ENCODE measurements at regions not wholly inside any gene's neighbourhood (a gene's known extent, or its start where the extent isn't known, plus 50 kb on each side); places are given as distances from the start of the nearest gene placed in this dataset.

DNA sequence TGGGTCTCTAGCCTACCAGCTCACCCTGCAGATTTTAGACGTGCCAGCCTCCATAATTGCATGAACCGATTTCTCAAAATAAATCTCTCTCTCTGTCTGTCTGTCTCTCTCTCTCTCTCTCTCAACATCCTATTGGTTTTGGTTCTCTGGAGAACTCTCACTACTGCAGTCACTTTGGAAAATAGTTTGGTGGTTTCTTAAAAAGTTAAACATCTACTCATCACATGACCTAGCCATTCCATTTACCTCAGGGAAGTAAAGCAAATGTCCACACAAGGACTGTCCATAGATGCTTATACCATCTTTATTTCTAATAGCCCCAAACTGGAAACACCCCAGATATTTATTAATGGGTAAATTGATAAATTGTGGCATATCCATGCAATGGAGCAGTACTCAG is 119.5 kb downstream of the SNX19 start:
- no peak for DNase-seq (ENCODE audit: low read depth)

DNA sequence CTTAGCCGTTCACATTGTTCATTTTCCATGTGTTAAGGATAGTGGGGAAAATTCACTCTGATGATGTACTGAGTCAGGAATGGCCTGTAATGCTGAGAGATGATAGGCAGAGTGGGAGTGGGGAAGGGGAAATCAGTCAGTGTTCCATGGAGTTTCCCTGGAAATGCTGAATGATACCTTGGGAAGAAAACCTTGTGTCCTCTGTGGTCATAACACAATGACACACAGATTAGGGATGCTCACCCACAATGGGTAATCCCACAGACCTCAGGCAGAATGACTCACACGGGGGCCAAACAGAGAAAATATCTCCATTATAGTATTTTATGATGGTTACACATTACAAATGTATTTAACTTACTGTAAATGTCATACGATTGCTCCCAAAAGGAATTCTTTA is 118.0 kb downstream of the SNX19 start:
- peak; percentile 99 for DNase-seq (ENCODE audit: low read depth)

DNA sequence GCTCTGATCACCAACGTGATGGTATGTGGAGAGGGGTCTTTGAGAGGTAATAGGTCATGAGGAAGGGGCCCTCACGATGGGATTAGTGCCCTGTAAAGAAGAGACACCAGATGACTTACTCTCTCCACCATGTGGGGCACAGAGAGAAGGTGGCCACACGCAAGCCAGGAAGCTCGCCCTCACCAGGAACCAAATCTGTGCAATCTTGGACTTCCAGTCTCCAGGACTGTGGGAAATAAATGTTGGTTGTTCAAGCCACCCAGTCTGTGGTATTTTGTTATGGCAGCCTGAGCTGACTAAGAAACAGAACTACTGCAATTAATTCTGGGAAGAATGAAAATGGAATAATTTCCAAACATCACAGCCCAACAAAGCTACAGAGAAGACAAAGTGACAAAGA is 117.5 kb downstream of the SNX19 start:
- peak; percentile 38 for DNase-seq (ENCODE audit: low read depth)

DNA sequence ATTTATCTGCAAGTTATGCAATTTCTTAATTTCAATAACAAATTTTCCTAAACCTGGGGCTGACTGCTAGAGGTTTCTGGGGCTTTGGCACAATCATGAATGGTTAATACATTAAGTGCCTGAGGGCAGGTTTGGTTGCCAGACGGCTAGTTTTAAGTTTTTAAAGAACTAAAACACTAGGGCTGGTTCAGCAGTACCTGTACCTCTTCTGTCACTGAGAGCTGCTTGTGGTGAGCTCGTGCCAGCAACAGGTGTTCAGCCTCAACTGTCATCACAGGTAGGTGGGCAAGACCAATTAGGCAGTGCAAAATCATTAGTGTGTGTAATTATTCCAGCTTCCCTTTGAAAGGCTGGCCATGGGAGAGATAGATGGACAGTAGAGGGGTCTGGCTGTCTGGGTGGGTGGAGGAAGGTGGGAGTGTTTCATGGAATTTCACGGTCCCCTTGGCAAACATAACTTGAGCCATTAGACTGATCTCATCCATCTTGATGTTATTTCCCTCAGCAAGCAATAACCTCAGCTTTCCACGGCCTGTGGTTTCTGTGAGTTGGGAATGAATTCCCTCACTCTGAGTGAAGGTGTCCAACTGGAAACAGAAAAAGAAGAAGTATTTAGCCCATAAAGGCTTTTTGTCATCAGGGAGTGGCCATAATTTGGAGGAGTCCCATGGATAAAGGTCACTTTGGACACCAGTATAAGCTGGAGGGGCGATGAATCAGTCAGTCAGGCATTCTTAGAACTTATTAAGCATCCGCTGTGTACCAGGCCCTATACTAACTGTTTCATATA is 114.8 kb downstream of the SNX19 start:
- DNase-seq (ENCODE audit: low read depth) = peak; percentile 78

GRCh38 chr11:130802567-130802966 is 113.7 kb downstream of the SNX19 start:
- DNase-seq (ENCODE audit: low read depth) = no peak

- DNase-seq (ENCODE audit: low read depth) = no peak
These were observed 111.8 kb downstream of the SNX19 start for GRCh38 chr11:130804306-130805076.

- no peak for DNase-seq (ENCODE audit: low read depth)
These were observed 109.5 kb downstream of the SNX19 start for GRCh38 chr11:130806746-130807145.

DNA sequence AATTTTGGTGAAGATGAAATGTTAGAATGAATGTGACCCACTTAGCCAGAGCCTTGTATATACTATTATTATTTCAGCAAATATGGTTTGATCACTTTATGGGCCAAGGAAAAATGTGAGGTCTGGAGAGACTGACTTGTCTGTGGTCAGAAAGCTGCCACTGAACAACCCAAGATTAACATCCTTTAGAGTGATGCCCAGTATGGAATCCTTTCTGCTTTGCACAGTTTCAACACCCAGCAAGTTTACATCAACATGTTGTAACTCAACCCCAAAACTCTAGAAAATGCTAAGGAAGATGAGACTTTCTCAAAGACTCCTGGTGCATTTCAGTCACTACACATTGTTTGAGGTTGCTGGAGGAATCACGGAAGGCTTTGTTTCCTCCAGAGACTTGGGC is 107.7 kb downstream of the SNX19 start:
- DNase-seq (ENCODE audit: low read depth) = no peak

DNA sequence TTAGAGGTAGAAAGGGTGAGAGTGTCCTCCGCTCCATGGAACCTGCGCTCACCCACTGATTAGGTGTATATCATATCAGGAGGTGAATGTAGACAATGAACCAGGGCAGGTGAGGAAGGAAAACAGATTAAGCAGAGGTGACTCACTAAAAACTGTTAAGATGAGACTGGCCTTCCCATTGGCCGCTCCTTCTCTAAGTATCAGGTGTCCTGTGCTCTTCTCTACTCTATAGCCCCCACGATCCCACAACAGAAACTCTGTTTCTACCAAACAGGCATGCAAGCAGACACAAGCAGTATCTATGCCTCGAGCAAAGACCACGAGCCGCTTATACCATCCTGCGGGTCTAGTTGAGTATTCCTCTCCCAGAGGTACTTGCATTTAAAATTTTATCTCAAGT is 103.1 kb downstream of the SNX19 start:
- no peak for DNase-seq (ENCODE audit: low read depth)

- DNase-seq (ENCODE audit: low read depth) = no peak
These were observed 102.6 kb downstream of the SNX19 start for GRCh38 chr11:130813638-130814037.

GRCh38 chr11:130814440-130815096 is 101.7 kb downstream of the SNX19 start:
- no peak for DNase-seq (ENCODE audit: low read depth)

DNA sequence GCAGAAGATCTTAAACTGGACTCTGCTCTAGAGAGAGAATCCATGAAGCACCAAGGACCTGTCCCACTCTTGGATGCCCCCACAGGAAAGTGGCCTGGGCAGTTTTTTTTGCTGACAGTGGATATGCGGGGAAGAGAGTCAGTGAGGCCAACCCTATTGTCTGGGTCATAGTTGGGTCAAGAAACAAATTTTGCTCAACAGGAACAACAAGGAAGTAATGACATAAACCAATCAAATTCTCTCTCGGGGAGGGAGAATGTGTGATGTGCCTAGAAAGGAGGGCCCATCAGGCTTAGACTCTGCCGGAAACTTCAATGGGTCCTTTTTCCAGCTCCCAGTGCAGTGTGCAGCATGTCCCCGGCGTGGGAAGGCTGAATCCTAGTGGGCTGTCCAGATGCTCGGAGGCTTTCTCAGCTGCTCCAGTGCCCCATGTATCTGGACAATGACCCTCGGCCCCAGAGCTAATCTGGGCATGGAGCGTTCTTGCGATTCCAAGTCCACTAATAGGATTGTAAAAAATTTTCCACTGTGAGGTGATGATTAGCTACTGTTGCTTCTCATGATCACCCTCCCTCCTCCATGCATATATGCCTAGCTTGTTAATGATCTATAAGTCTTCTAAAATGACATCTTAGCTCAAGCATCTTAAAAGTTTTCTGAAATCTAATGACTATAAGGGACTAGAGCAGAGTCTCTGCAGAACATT is 101.0 kb downstream of the SNX19 start:
- no peak for DNase-seq (ENCODE audit: low read depth)

- no peak for DNase-seq (ENCODE audit: low read depth)
These were observed 100.3 kb downstream of the SNX19 start for GRCh38 chr11:130815956-130816355.

- no peak for DNase-seq (ENCODE audit: low read depth)
These were observed 99.5 kb downstream of the SNX19 start for GRCh38 chr11:130816546-130817329.

GRCh38 chr11:130817330-130817944 is 98.8 kb downstream of the SNX19 start:
- DNase-seq (ENCODE audit: low read depth) = peak; percentile 70

- no peak for DNase-seq (ENCODE audit: low read depth)
These were observed 96.7 kb downstream of the SNX19 start for GRCh38 chr11:130819625-130820024.
